ENCODE measurements at regions not wholly inside any gene's neighbourhood (a gene's known extent, or its start where the extent isn't known, plus 50 kb on each side); places are given as distances from the start of the nearest gene placed in this dataset.

- DNase-seq = no peak
These were observed 83.8 kb upstream of the SLC6A6 start for GRCh38 chr3:14318646-14319045.

- DNase-seq = no peak
These were observed 82.7 kb upstream of the SLC6A6 start for GRCh38 chr3:14319654-14320182.

- DNase-seq = no peak
These were observed 82.2 kb upstream of the SLC6A6 start for GRCh38 chr3:14320219-14320618.

DNA sequence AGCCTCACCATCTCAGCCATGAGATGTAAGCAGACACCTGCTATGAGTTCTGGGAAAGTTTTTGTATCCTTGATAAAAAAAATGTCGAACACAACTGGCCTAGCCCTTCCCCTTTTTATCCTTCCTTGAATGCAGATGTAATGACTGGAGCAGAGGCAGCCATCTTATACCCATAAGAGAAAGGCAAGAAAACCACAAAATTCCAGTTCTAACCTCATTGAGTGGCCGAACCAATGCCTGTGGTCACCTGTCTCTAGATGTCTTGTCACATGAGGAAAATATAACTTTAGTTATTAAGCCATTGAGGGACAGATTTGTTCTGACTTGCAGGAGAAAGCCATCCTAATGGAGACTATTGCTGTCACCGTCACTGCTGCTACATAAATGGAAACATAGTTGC, 80.4 kb upstream of the SLC6A6 start:
- DNase-seq = no peak

DNA sequence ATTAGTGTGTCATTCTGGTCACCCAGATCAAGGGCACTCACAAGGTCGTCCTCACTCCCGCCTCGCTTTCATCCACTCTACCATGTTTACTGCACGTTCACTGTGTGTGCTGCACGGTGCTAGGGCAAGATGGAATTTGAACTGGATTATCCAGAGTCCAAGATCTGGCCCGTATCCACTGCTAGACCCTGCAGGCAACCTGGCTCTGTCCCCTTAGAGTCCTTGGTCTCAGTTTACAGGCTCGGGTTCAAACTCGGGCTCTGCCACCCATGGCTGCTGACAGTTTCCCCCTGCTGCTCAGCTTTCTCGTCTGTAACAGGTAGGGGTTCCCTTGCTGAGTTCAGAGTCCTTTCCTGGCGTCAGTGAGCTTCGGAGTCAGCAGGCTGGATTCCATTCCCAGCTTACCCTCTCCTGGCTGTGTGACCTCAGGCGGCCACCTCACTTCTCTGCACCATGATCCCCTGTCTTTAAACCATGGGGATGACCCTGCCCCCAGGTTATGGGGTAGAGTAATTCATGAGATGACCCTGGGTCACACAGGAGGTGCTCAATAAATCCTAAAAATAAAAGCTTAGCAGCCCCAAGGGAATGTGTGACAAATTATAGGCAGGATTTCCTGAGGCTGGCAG, 79.6 kb upstream of the SLC6A6 start:
- no peak for DNase-seq

DNA sequence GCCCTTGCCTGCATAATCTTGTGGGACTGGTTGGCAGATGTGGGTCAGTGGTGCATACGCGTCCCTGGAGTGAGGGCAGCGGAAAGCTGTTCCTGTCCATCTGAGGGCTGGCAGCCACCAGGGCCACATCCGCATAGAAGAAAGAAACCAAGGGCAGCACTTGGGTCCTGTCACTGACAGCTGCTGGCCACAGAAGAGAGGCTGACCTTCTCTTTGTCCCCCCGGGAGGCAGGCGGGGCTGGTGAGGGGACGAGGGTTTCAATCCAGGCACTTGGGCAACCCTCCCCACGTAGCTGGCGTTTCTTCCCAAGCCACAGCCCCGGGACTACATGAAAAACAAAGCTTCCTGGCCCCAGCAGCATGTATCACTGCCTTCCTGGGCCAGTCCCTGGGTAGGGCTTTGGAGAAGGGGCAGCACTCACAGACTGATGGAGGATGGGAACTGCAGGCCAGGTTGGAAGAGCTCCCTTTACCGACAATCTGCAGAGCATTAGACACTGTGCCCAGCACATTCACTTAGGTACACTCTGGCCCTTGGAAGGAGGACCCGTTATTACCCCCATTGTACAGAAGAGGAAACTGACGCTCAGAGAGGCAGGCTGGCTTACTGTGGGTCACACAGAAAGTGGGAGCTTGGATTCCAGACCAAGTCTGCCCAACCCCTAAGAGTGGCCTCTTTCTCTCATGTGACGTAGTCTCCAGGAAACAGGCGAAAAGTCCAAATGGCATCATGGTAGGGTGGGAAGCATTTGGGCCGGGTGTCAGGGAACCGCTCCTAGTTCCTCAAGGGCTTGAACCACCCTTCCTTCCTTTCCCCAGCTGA, 78.8 kb upstream of the SLC6A6 start:
- no peak for DNase-seq

DNA sequence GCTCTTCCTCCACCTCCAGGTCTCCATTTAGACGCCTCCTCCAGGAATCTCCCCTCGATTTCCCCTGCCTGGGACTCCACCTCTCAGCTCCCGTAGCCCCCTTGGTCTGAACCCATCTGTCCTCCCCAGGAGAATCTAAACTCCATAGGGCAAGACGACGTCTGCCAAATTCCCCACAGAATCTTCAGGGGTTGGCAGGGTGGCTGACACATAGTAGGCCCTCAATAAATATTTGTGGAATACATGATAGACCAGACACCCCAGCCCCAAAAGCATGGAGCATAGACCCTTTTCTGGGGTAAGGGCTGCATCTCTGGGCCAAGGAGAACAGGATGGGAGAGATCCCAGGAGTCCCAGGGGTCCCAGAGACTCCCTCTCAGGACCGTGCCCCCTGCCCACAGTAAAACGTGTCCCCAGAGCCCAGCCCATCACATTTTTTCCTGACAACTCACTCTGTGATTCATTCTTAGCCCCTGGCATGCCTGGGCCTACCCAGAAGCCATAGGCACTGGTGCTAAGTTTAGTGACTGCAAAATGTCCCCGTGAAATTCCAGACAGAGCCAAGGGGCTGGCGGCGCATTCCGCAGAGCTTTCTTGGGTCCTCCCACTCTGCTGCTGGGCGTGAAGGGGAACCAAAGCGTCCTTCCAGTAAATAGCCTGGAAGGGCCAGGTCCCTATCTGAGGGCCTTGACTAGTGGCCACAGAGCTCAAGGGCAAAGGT, 78.0 kb upstream of the SLC6A6 start:
- DNase-seq = no peak

DNA sequence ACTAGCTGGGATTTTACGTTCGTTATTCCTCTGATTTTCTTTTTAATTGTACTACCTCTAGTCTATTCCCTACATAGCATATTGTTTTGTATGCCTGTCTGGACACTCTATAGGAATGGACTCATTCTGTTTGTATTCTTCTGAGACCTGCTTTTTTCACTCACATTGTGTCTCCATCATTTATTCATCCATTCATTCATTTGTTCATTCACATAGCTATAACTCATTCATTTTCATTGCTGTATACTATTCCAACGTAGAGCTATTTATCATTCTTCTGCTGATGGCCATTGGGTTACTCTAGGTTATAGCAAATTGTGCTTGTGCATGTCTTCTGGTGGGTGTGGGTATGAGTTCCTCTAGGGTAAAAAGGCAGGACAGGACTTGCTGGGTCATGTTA, 74.0 kb upstream of the SLC6A6 start:
- DNase-seq = no peak

GRCh38 chr3:14329116-14329830, 73.1 kb upstream of the SLC6A6 start:
- no peak for DNase-seq

- no peak for DNase-seq
These were observed 72.6 kb upstream of the SLC6A6 start for GRCh38 chr3:14329842-14330241.

DNA sequence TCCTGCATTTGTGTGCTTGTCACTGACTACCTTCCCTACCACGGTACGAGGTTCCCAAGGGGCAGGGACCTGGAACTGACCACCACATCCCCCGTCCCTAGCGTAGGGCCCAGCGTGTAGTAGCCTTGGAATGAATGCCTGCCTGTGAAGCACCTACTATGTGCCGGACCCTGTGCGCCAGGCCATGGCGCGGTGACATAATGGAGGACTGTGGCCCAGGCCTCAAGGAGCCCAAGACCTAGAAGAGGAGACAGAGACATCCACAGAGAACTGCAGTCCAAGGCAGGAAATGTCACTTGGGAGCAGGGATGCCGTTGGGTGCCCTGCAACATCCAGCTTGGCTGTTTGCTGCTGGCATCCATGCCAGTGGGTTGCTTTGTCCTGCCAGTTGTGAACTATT, 71.9 kb upstream of the SLC6A6 start:
- no peak for DNase-seq

- DNase-seq = no peak
These were observed 71.2 kb upstream of the SLC6A6 start for GRCh38 chr3:14331251-14331650.

DNA sequence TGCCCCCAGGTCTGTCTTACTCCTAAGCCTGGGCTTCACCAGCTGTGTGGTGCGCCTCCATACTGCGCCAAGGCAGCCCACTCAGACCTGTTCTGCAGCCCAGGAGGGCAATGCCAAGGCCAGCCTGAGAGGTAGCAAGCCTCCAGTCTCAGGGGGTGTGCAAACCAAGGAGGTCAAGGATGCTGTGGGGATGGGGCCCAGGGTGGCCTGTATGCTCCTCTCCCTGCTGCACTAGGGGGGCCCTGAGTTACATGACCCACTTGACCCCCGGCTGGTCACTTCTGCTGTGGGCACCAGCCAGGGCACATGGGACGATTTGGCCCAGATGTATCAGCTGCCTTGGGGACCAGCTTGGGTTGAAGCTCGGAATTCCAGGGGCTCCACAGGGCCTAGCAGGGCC, 70.0 kb upstream of the SLC6A6 start:
- no peak for DNase-seq

DNA sequence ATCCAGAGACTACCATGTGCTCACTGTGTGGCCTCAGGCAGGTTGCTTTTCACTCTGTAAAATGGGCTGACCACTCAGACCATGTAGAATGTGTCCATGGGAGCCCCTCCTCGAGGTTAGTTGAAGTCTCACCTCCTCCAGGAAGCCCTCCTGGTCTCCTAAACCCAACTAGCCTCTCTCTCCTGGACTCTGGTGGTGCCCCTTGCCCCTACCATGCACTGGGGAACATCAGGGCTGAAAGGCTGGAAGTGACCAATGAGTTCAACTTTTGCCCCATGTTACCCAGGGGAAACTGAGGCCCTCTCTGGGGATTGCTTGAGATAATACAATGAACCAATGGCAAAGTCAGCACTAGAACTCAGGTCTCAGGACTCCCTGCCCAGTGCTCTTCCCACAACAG, 69.2 kb upstream of the SLC6A6 start:
- no peak for DNase-seq

DNA sequence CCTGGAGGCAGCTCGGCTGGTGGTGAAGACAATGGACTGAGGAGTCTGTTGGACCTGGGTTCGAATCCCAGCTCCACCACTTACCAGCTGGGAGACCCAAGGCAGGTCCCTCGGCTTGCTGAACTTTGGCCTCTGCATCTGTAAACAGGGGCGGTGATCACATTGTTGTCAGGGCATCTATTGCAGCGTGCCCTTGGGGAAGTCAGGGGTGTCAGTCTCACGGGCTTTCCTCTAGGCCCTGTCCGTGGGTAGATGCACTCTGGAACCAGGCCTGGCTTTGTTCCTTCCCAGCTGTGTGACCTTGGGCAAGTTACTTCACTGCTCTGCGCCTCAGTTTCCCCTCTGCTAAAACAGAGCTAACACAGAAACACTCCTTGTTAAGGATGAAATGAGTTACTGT, 68.8 kb upstream of the SLC6A6 start:
- DNase-seq = no peak

- no peak for DNase-seq
These were observed 68.3 kb upstream of the SLC6A6 start for GRCh38 chr3:14334136-14334535.

DNA sequence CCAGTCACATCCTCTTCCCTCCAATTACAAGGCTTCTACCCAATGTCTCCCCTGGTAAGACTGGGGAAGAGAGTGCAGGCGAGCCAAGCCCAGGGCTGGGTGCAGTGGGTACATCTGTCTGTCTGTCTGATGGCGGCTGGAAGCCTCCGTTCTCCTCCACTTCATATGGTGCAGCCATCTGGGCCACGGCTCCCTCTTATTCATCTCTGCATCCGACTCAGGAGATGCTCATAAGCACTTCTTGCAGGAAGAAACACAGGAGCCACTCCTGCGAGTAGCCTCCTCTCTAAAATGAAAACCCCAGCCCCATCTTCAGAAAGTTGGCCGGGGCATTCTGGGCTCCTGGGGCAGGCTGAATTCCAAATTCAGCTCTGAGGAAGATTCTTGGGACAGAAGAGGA, 67.5 kb upstream of the SLC6A6 start:
- no peak for DNase-seq

DNA sequence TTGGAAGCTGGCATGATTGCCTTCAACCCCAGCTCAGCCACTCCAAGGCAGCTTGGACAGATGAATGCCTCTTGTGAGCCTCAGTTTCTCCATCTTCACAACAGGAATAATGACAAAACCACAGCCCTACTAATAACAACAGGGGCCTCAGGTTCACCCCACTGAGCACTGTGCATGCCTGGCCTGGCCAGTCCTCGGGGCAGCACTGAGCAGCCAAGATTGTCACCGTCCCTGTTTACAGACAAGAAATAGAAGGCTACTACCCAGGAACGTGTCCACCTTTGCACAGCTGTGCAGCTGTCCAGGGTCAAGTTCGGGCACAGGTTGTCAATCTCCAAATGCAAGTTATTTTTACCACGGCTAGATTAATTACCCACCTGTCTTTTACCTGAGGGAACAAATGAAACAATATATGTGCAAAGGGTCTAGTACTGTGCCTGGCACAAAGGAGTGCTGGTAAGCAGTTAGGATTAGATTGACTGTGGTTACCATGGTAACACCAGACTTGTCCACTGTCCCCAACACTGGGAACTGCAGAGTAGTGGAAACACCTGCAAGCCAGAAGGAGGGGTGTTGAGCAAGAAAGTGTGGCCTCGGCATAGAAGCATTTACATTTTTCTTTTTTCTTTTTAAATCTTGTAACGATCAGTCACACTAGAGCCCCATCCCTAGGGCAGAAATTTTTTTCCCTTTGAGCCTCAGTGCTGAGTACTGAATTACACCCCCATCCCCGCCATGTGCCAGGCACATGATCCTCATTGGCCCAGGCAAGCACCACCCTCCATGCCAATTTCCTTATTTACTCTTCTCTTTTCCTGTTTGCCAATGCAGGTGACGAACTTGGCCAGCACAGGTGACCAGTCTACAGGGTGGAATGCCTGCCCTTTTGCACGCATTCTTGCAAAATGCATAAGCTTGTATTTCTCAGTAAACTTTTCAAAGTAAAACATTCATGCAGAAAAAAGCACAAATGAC, 66.3 kb upstream of the SLC6A6 start:
- DNase-seq = no peak

GRCh38 chr3:14336749-14337598, 65.4 kb upstream of the SLC6A6 start:
- no peak for DNase-seq

GRCh38 chr3:14337828-14338227, 64.6 kb upstream of the SLC6A6 start:
- DNase-seq = no peak

DNA sequence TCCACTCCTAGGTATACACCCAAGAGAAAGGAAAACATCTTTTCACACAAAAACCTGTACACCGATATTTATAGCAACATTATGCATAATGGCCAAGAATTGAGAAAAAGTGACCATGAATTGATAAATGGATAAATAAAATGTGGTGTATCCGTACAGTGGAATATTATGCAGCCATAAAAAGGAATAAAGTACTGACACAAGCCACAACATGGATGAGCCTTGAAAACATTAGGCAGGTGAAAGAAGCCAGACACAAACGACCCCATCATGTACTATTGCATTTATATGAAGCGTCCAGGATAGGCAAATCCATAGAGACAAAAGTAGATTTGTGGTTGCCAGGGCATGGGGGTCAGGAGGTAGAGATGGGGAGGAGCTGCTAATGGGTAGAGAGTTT, 64.2 kb upstream of the SLC6A6 start:
- DNase-seq = no peak
